Vagina (tissue), 2 donors: ENCODE measurements at regions not wholly inside any gene's neighbourhood (a gene's known extent, or its start where the extent isn't known, plus 50 kb on each side); places are given as distances from the start of the nearest gene placed in this dataset.

Experiments used
- CTCF ChIP-seq, 3 experiments: fragments of 450-650 bp in 2 of 3; fragments of 200-600 bp in 1 of 3; sonication (generic) in 1 of 3; IDR thresholded peaks; one replicate each; pipeline ENCODE4 v1.5.1; 2017 to 2019; ENCODE audit warnings: antibody characterized with exemption in 3 of 3, mild to moderate bottlenecking in 2 of 3, moderate library complexity in 2 of 3
- POLR2A ChIP-seq, 2 donors: fragments of 450-650 bp; IDR thresholded peaks; one replicate each; pipeline ENCODE4 v1.6.1; 2017; ENCODE audit warnings: antibody characterized with exemption in 2 of 2, mild to moderate bottlenecking in 2 of 2, moderate library complexity in 2 of 2
- POLR2AphosphoS5 ChIP-seq, 2 donors: sonication (generic); formaldehyde crosslinking; IDR thresholded peaks; one replicate each; pipeline ENCODE4 v1.9.0; 2017; ENCODE audit warnings: antibody characterized with exemption in 2 of 2, mild to moderate bottlenecking in 2 of 2, low read depth in 1 of 2; ENCODE audit not compliant: insufficient read depth in 1 of 2

- TF ChIP-seq CTCF (IDR thresholded peaks at IDR 0.05) (no peak), POLR2A (IDR thresholded peaks at IDR 0.05) (no peak), POLR2AphosphoS5 (IDR thresholded peaks at IDR 0.05; ENCODE audit: insufficient read depth in 1 of 2, low read depth in 1 of 2) (no peak)
These were observed 1475.0 kb upstream of the ZEB2 start for GRCh38 chr2:145994910-145995309.
